SK-N-SH treated with all-trans-retinoic acid at 6 μM for 48 hours (cell line): ENCODE measurements at regions not wholly inside any gene's neighbourhood (a gene's known extent, or its start where the extent isn't known, plus 50 kb on each side); places are given as distances from the start of the nearest gene placed in this dataset.

Source experiments
- BACH2 ChIP-seq: fragments of 250-450 bp; sonication (Bioruptor Pico); IDR thresholded peaks from 2 replicates; pipeline ENCODE4 v1.9.0; 2021; ENCODE audit warnings: mild to moderate bottlenecking, borderline replicate concordance
- CSDC2 ChIP-seq: fragments of 250-450 bp; sonication (Bioruptor Pico); IDR thresholded peaks from 2 replicates; pipeline ENCODE4 v1.5.0; 2020; ENCODE audit warnings: mild to moderate bottlenecking, moderate library complexity
- OSR1 ChIP-seq: fragments of 250-450 bp; sonication (Bioruptor Pico); IDR thresholded peaks from 2 replicates; pipeline ENCODE4 v1.8.0; 2022; ENCODE audit warnings: moderate library complexity, mild to moderate bottlenecking, inconsistent platforms
- TSHZ2 ChIP-seq: fragments of 250-450 bp; sonication (Bioruptor Pico); IDR thresholded peaks from 2 replicates; pipeline ENCODE4 v1.5.0; 2020; ENCODE audit warnings: mild to moderate bottlenecking, moderate library complexity
- ZFP3 ChIP-seq: fragments of 250-450 bp; sonication (Bioruptor Pico); IDR thresholded peaks from 2 replicates; pipeline ENCODE4 v1.5.0; 2020; ENCODE audit warnings: mild to moderate bottlenecking, moderate library complexity
- ZNF70 ChIP-seq: fragments of 450-650 bp; formaldehyde crosslinking; IDR thresholded peaks from 2 replicates; pipeline ENCODE4 v1.5.0; 2020; ENCODE audit warnings: mild to moderate bottlenecking, moderate library complexity
- ZNF8 ChIP-seq: fragments of 450-650 bp; formaldehyde crosslinking; IDR thresholded peaks from 2 replicates; pipeline ENCODE4 v1.5.0; 2020; ENCODE audit warnings: mild to moderate bottlenecking, moderate library complexity

GRCh38 chr4:133537780-133538281, 388.7 kb downstream of the PCDH10 start:
- TF ChIP-seq TSHZ2 (CRISPR knock-in tag) (no peak), BACH2 (CRISPR knock-in tag) (no peak), ZNF70 (CRISPR knock-in tag) (no peak), CSDC2 (CRISPR knock-in tag) (no peak), ZNF8 (CRISPR knock-in tag) (no peak), OSR1 (CRISPR knock-in tag) (no peak), ZFP3 (CRISPR knock-in tag) (no peak)
